Liver (tissue), 3 donors: ENCODE measurements at regions not wholly inside any gene's neighbourhood (a gene's known extent, or its start where the extent isn't known, plus 50 kb on each side); places are given as distances from the start of the nearest gene placed in this dataset.

Source experiments
- ATF3 ChIP-seq: IDR thresholded peaks from 2 replicates; pipeline ENCODE4 v1.6.1; 2016; ENCODE audit warnings: antibody characterized with exemption
- CTCF ChIP-seq: fragments of 150-350 bp; IDR thresholded peaks from 2 replicates; pipeline ENCODE4 v1.5.1; 2017; ENCODE audit warnings: improper control_type of control experiment, low read depth, low read length; ENCODE audit not compliant: missing input control
- EGR1 ChIP-seq, 2 donors: IDR thresholded peaks; 2 replicates each; pipeline ENCODE4 v1.6.1; 2016 to 2018; ENCODE audit warnings: antibody characterized with exemption in 2 of 2, low read depth in 2 of 2
- FOXA1 ChIP-seq: IDR thresholded peaks from 2 replicates; pipeline ENCODE4 v1.6.1; 2016; ENCODE audit warnings: antibody characterized with exemption
- GABPA ChIP-seq, 2 donors: IDR thresholded peaks in 1 of 2; conservative IDR thresholded peaks in 1 of 2; 2 replicates each; pipeline ENCODE4 v1.6.1; 2016; ENCODE audit warnings: antibody characterized with exemption in 2 of 2, mild to moderate bottlenecking in 1 of 2, moderate library complexity in 1 of 2
- MAX ChIP-seq: IDR thresholded peaks from 2 replicates; pipeline ENCODE4 v1.6.1; 2016; ENCODE audit warnings: antibody characterized with exemption
- RAD21 ChIP-seq, 2 donors: IDR thresholded peaks; 2 replicates each; pipeline ENCODE4 v1.6.1; 2016; ENCODE audit warnings: antibody characterized with exemption in 2 of 2, mild to moderate bottlenecking in 2 of 2
- RXRA ChIP-seq, 2 donors: IDR thresholded peaks; 2 replicates each; pipeline ENCODE4 v1.6.1; 2017 to 2018; ENCODE audit warnings: antibody characterized with exemption in 2 of 2, mild to moderate bottlenecking in 1 of 2
- SP1 ChIP-seq: IDR thresholded peaks from 2 replicates; pipeline ENCODE4 v1.6.1; 2018; ENCODE audit warnings: antibody characterized with exemption, mild to moderate bottlenecking
- TAF1 ChIP-seq: conservative IDR thresholded peaks from 2 replicates; pipeline ENCODE4 v1.6.1; 2016; ENCODE audit warnings: antibody characterized with exemption, mild to moderate bottlenecking
- YY1 ChIP-seq: IDR thresholded peaks from 2 replicates; pipeline ENCODE4 v1.6.1; 2016; ENCODE audit warnings: antibody characterized with exemption, mild to moderate bottlenecking
- ZBTB33 ChIP-seq: IDR thresholded peaks from 2 replicates; pipeline ENCODE4 v1.6.1; 2016; ENCODE audit warnings: antibody characterized with exemption
- donor health status: healthy.
- donor health status: healthy.

GRCh38 chr22:44406341-44407170, 91.5 kb downstream of the RTL6 start:
- no peak for TF ChIP-seq CTCF
- no peak for TF ChIP-seq MAX
- no peak for TF ChIP-seq FOXA1
- no peak for TF ChIP-seq TAF1
- TF ChIP-seq GABPA (IDR thresholded peaks at IDR 0.05 in 1 of 2, conservative IDR thresholded peaks at IDR 0.05 in 1 of 2) = no peak
- TF ChIP-seq EGR1 (IDR thresholded peaks at IDR 0.05; ENCODE audit: low read depth in 2 of 2) = no peak
- TF ChIP-seq RAD21 (IDR thresholded peaks at IDR 0.05) = no peak
- TF ChIP-seq SP1 = no peak
- no peak for TF ChIP-seq ATF3
- TF ChIP-seq ZBTB33 = no peak
- TF ChIP-seq RXRA (IDR thresholded peaks at IDR 0.05) = no peak
- no peak for TF ChIP-seq YY1
